ENCODE measurements at regions not wholly inside any gene's neighbourhood (a gene's known extent, or its start where the extent isn't known, plus 50 kb on each side); places are given as distances from the start of the nearest gene placed in this dataset.
"Not testable (repeated sequence)": the region's sequence is repeated elsewhere in the genome, so short reads cannot be mapped to it uniquely, and the experiment has no call there.

GRCh38 chr2:143934626-143935481 is 585.1 kb downstream of the ZEB2 start:
- Mint-ChIP-seq H3K4me1 (peaks cover 14 to 21% of the 10 kb centered on the region in 2 donors), H3K4me3 (no peak overlapping the region), H3K27me3 (ENCODE audit: low read depth in 3 of 3) (peaks cover 9 to 14% (median 11%) of the 10 kb centered on the region in 3 donors), H3K36me3 (peaks cover 0 to 2% (median 0%) of the 10 kb centered on the region in 3 donors), H3K27ac (no peak overlapping the region), H3K9me3 (peaks cover 0 to 2% (median 0%) of the 10 kb centered on the region in 6 donors)
- no peak for DNase-seq

GRCh38 chr2:143933946-143934569 is 585.9 kb downstream of the ZEB2 start:
- no peaks in the 10 kb centered on the region for H3K36me3 Mint-ChIP-seq
- H3K27me3 Mint-ChIP-seq (ENCODE audit: low read depth in 3 of 3) = peaks cover 8 to 13% (median 11%) of the 10 kb centered on the region in 3 donors
- H3K4me1 Mint-ChIP-seq = peaks cover 14 to 21% of the 10 kb centered on the region in 2 donors
- H3K27ac Mint-ChIP-seq = no peak overlapping the region
- H3K4me3 Mint-ChIP-seq = no peak overlapping the region
- no peak for DNase-seq
- H3K9me3 Mint-ChIP-seq = peaks cover 0 to 2% (median 0%) of the 10 kb centered on the region in 6 donors

GRCh38 chr2:143930891-143931290 is 589.0 kb downstream of the ZEB2 start:
- no peak for DNase-seq
- H3K36me3 Mint-ChIP-seq = no peaks in the 10 kb centered on the region
- H3K4me1 Mint-ChIP-seq = peaks cover 0 to 1% of the 10 kb centered on the region in 2 donors
- H3K27ac Mint-ChIP-seq = no peak overlapping the region
- H3K27me3 Mint-ChIP-seq (ENCODE audit: low read depth in 3 of 3) = peaks cover 1 to 8% (median 4%) of the 10 kb centered on the region in 3 donors
- H3K9me3 Mint-ChIP-seq = peaks cover 0 to 2% (median 0%) of the 10 kb centered on the region in 6 donors
- no peak overlapping the region for H3K4me3 Mint-ChIP-seq

GRCh38 chr2:143928613-143929012 is 591.3 kb downstream of the ZEB2 start:
- no peak for DNase-seq
- Mint-ChIP-seq H3K4me3 (no peak overlapping the region), H3K4me1 (no peaks in the 10 kb centered on the region), H3K9me3 (peaks cover 0 to 3% (median 0%) of the 10 kb centered on the region in 6 donors), H3K27me3 (ENCODE audit: low read depth in 3 of 3) (peaks cover 0 to 5% (median 2%) of the 10 kb centered on the region in 3 donors), H3K27ac (no peak overlapping the region), H3K36me3 (no peaks in the 10 kb centered on the region)

GRCh38 chr2:143928184-143928583 is 591.7 kb downstream of the ZEB2 start:
- Mint-ChIP-seq H3K27ac (no peak overlapping the region), H3K4me3 (no peak overlapping the region), H3K4me1 (no peaks in the 10 kb centered on the region), H3K36me3 (no peaks in the 10 kb centered on the region), H3K27me3 (ENCODE audit: low read depth in 3 of 3) (peaks cover 0 to 5% (median 2%) of the 10 kb centered on the region in 3 donors), H3K9me3 (peaks cover 0 to 2% (median 0%) of the 10 kb centered on the region in 6 donors)
- no peak for DNase-seq

GRCh38 chr2:143926736-143927135 is 593.2 kb downstream of the ZEB2 start:
- Mint-ChIP-seq H3K36me3 (peaks cover 0 to 3% (median 0%) of the 10 kb centered on the region in 3 donors), H3K4me3 (no peak overlapping the region), H3K27me3 (ENCODE audit: low read depth in 3 of 3) (peaks cover 0 to 5% (median 2%) of the 10 kb centered on the region in 3 donors), H3K4me1 (no peaks in the 10 kb centered on the region), H3K27ac (no peak overlapping the region), H3K9me3 (peaks cover 0 to 2% (median 0%) of the 10 kb centered on the region in 6 donors)
- DNase-seq = no peak

GRCh38 chr2:143922261-143922830 is 597.6 kb downstream of the ZEB2 start:
- not testable (repeated sequence) for H3K27ac Mint-ChIP-seq; H3K4me1 Mint-ChIP-seq; H3K27me3 Mint-ChIP-seq (ENCODE audit: low read depth in 3 of 3); H3K4me3 Mint-ChIP-seq; DNase-seq
- Mint-ChIP-seq H3K9me3 (peaks cover 9 to 23% (median 15%) of the 10 kb centered on the region in 6 donors), H3K36me3 (peaks cover 7 to 10% (median 8%) of the 10 kb centered on the region in 3 donors)

- H3K27ac Mint-ChIP-seq = no peak overlapping the region
- no peak overlapping the region for H3K4me3 Mint-ChIP-seq
- H3K27me3 Mint-ChIP-seq (ENCODE audit: low read depth in 3 of 3) = peaks cover 0 to 4% (median 2%) of the 10 kb centered on the region in 3 donors
- no peak for DNase-seq
- peaks cover 7 to 10% (median 9%) of the 10 kb centered on the region in 3 donors for H3K36me3 Mint-ChIP-seq
- peaks cover 7 to 23% (median 15%) of the 10 kb centered on the region in 6 donors for H3K9me3 Mint-ChIP-seq
- no peaks in the 10 kb centered on the region for H3K4me1 Mint-ChIP-seq
Measured at GRCh38 chr2:143918465-143918989, 601.4 kb downstream of the ZEB2 start.

GRCh38 chr2:143916781-143917180 is 603.1 kb downstream of the ZEB2 start:
- peaks cover 0 to 6% (median 2%) of the 10 kb centered on the region in 3 donors for H3K27me3 Mint-ChIP-seq (ENCODE audit: low read depth in 3 of 3)
- H3K9me3 Mint-ChIP-seq = peaks cover 7 to 23% (median 15%) of the 10 kb centered on the region in 6 donors
- H3K27ac Mint-ChIP-seq = no peak overlapping the region

GRCh38 chr2:143909577-143910353 is 610.2 kb downstream of the ZEB2 start:
- Mint-ChIP-seq H3K4me1 (no peaks in the 10 kb centered on the region), H3K4me3 (no peak overlapping the region), H3K27me3 (ENCODE audit: low read depth in 3 of 3) (peaks cover 0 to 2% (median 1%) of the 10 kb centered on the region in 3 donors), H3K9me3 (no peaks in the 10 kb centered on the region), H3K36me3 (no peaks in the 10 kb centered on the region), H3K27ac (no peak overlapping the region)
- no peak for DNase-seq

More at GRCh38 chr2:143916781-143917180, 603.1 kb downstream of the ZEB2 start:
- no peaks in the 10 kb centered on the region for H3K4me1 Mint-ChIP-seq
- peaks cover 7 to 9% (median 7%) of the 10 kb centered on the region in 3 donors for H3K36me3 Mint-ChIP-seq
- H3K4me3 Mint-ChIP-seq = no peak overlapping the region
- DNase-seq = no peak

GRCh38 chr2:143908843-143909242 is 611.1 kb downstream of the ZEB2 start:
- H3K4me1 Mint-ChIP-seq = no peaks in the 10 kb centered on the region
- H3K27ac Mint-ChIP-seq = no peak overlapping the region
- H3K9me3 Mint-ChIP-seq = no peaks in the 10 kb centered on the region
- peaks cover 0 to 2% (median 1%) of the 10 kb centered on the region in 3 donors for H3K27me3 Mint-ChIP-seq (ENCODE audit: low read depth in 3 of 3)
- no peak for DNase-seq
- no peaks in the 10 kb centered on the region for H3K36me3 Mint-ChIP-seq
- H3K4me3 Mint-ChIP-seq = no peak overlapping the region

GRCh38 chr2:143907801-143908200 is 612.1 kb downstream of the ZEB2 start:
- H3K27me3 Mint-ChIP-seq (ENCODE audit: low read depth in 3 of 3) = peaks cover 0 to 2% (median 1%) of the 10 kb centered on the region in 3 donors

GRCh38 chr2:143906850-143907249 is 613.1 kb downstream of the ZEB2 start:
- Mint-ChIP-seq H3K27me3 (ENCODE audit: low read depth in 3 of 3) (peaks cover 0 to 2% (median 0%) of the 10 kb centered on the region in 3 donors), H3K4me3 (no peak overlapping the region), H3K27ac (no peak overlapping the region), H3K36me3 (no peaks in the 10 kb centered on the region), H3K4me1 (peaks cover 6 to 9% of the 10 kb centered on the region in 2 donors), H3K9me3 (no peaks in the 10 kb centered on the region)
- DNase-seq = no peak

More at GRCh38 chr2:143907801-143908200, 612.1 kb downstream of the ZEB2 start:
- DNase-seq = no peak
- Mint-ChIP-seq H3K4me3 (no peak overlapping the region), H3K4me1 (peaks cover 6 to 9% of the 10 kb centered on the region in 2 donors), H3K36me3 (no peaks in the 10 kb centered on the region), H3K9me3 (no peaks in the 10 kb centered on the region), H3K27ac (no peak overlapping the region)
